ENCODE measurements at regions not wholly inside any gene's neighbourhood (a gene's known extent, or its start where the extent isn't known, plus 50 kb on each side); places are given as distances from the start of the nearest gene placed in this dataset.

- DNase-seq, result no peak
These were observed 99.5 kb downstream of the MAFB start for GRCh38 chr20:40589581-40589980.

GRCh38 chr20:40588891-40589290, 100.1 kb downstream of the MAFB start:
- DNase-seq, result no peak

GRCh38 chr20:40587038-40587437, 102.0 kb downstream of the MAFB start:
- DNase-seq, result no peak

GRCh38 chr20:40584130-40584809, 104.8 kb downstream of the MAFB start:
- DNase-seq, result no peak

GRCh38 chr20:40583636-40584035, 105.4 kb downstream of the MAFB start:
- DNase-seq, result no peak

GRCh38 chr20:40583205-40583604, 105.8 kb downstream of the MAFB start:
- DNase-seq, result no peak

- no peak for DNase-seq
These were observed 106.5 kb downstream of the MAFB start for GRCh38 chr20:40582531-40582930.

GRCh38 chr20:40579701-40580100, 109.3 kb downstream of the MAFB start:
- DNase-seq, result no peak

GRCh38 chr20:40578961-40579360, 110.1 kb downstream of the MAFB start:
- DNase-seq, result no peak

- no peak for DNase-seq
These were observed 113.2 kb downstream of the MAFB start for GRCh38 chr20:40575851-40576250.

GRCh38 chr20:40572251-40572650, 116.8 kb downstream of the MAFB start:
- no peak for DNase-seq

GRCh38 chr20:40571639-40572038, 117.4 kb downstream of the MAFB start:
- DNase-seq, result no peak

GRCh38 chr20:40568200-40568599, 120.8 kb downstream of the MAFB start:
- DNase-seq, result no peak

GRCh38 chr20:40565682-40566040, 123.4 kb downstream of the MAFB start:
- DNase-seq, result no peak

- DNase-seq, result no peak
These were observed 123.9 kb downstream of the MAFB start for GRCh38 chr20:40565001-40565681.

GRCh38 chr20:40563296-40563950, 125.6 kb downstream of the MAFB start:
- DNase-seq, result no peak

- DNase-seq, result no peak
These were observed 127.0 kb downstream of the MAFB start for GRCh38 chr20:40562031-40562430.

- no peak for DNase-seq
These were observed 127.8 kb downstream of the MAFB start for GRCh38 chr20:40561187-40561586.

GRCh38 chr20:40558212-40558611, 130.8 kb downstream of the MAFB start:
- no peak for DNase-seq

- DNase-seq, result no peak
These were observed 137.9 kb downstream of the MAFB start for GRCh38 chr20:40551125-40551530.

GRCh38 chr20:40547483-40548091, 141.4 kb downstream of the MAFB start:
- DNase-seq, result no peak

GRCh38 chr20:40545478-40545877, 143.6 kb downstream of the MAFB start:
- DNase-seq, result no peak

GRCh38 chr20:40542065-40542464, 147.0 kb downstream of the MAFB start:
- DNase-seq, result no peak

Data from occipital lobe (tissue), 1 donor.